Kidney (tissue), 13 donors: ENCODE measurements at regions not wholly inside any gene's neighbourhood (a gene's known extent, or its start where the extent isn't known, plus 50 kb on each side); places are given as distances from the start of the nearest gene placed in this dataset.

ENCODE experiments used
- DNase-seq, 5 donors: peaks; one replicate each; pipeline ENCODE4 v3.0.0-alpha.2; 2013 to 2020
- FAIRE-seq: peaks from 2 replicates; lab custom pipeline; 2012; peaks lifted over from hg19 to GRCh38; lab: Jason Lieb, UNC
- H3K27ac ChIP-seq, 2 donors: one replicate each; pipeline ENCODE4 v1.7.0; 2013; ENCODE audit warnings: low read depth in 2 of 2, low read length in 2 of 2, inconsistent platforms in 1 of 2
- H3K27me3 ChIP-seq: one replicate; pipeline ENCODE4 v1.7.1; 2013; ENCODE audit warnings: low read length, inconsistent platforms; ENCODE audit not compliant: control insufficient read depth, insufficient read depth
- H3K36me3 ChIP-seq, 3 donors: one replicate each; pipeline versions ENCODE4 v1.7.0 to v1.7.1; 2013; ENCODE audit warnings: low read length in 3 of 3, control low read depth in 1 of 3, inconsistent platforms in 1 of 3; ENCODE audit not compliant: insufficient read depth in 3 of 3, control insufficient read depth in 2 of 3
- H3K4me1 ChIP-seq, 3 donors: one replicate each; pipeline versions ENCODE4 v1.7.0 to v1.7.1; 2013; ENCODE audit warnings: low read length in 3 of 3, inconsistent platforms in 1 of 3, low read depth in 1 of 3; ENCODE audit not compliant: control insufficient read depth in 2 of 3, insufficient read depth in 2 of 3
- H3K4me3 ChIP-seq, 3 donors: one replicate each; pipeline versions ENCODE4 v1.7.0 to v1.8.1; 2013; ENCODE audit warnings: low read length in 3 of 3, control low read depth in 1 of 3, inconsistent platforms in 1 of 3
- H3K9ac ChIP-seq, 3 donors: one replicate each; pipeline versions ENCODE4 v1.7.0 to v1.7.1; 2013; ENCODE audit warnings: low read length in 3 of 3, control low read depth in 1 of 3, inconsistent platforms in 1 of 3
- H3K9me3 ChIP-seq, 3 donors: one replicate each; pipeline versions ENCODE4 v1.7.0 to v1.7.1; 2013; ENCODE audit warnings: low read length in 3 of 3, control low read depth in 1 of 3, inconsistent platforms in 1 of 3; ENCODE audit not compliant: control insufficient read depth in 2 of 3, insufficient read depth in 1 of 3
- intact Hi-C: fragments of 100-400 bp; cut with DNase I; formaldehyde crosslinking; loops from one replicate; pipeline ENCODE4 v1.11.1; 2022
- TF ChIP-seq, protein P1 (sequence below): IDR thresholded peaks from 3 replicates; pipeline ENCODE4 v1.5.1; 2012; ENCODE audit warnings: mild to moderate bottlenecking, moderate library complexity, borderline replicate concordance; ENCODE audit not compliant: insufficient read depth; ENCODE audit errors: extremely low read depth
- donor health status: control.
- donor health status: control.
- donor health status: control.
- donor health status: control.
- donor health status: control.
- donor health status: DM: yes; HTN: yes; CAD: no.
- donor health status: Normal renal cell carcinoma (clear cell type).

DNA sequence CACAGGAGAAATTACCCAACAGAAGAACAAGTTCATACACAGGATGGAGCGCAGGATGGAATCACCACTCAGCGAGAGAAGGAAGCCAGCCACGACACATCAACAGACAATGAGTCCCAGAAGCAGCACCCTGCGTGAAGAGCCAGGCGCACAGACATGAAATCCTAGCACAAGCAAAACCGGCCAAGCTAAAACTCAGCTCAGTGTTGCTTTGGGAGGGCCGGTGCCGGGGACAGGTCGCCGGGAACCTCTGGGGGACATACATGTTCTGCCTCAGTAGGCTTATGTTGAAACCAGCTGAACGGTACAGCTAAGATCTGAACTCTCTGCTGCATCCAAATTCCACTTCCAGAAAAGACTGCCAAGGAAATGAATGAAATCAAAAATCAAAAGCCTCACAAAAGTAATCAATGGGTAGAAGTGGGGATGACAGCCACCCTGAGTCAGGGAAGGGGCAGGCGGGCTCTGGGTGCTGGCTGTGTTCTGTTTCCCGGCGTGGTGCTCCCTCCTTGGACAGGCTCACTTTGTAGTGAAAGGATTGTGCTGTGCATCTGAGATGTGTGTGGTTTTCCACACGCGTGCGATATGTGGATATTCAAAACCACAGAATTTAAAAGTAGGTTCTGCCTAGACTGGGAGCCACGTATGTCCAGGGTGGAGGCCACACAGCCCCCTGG lies 114.7 kb downstream of the PDGFA start:
- no peak overlapping the region for H3K4me3 ChIP-seq
- no peaks in the 10 kb centered on the region for H3K36me3 ChIP-seq
- no peak overlapping the region for H3K9ac ChIP-seq
- FAIRE-seq = no peak
- H3K27me3 ChIP-seq = no peaks in the 10 kb centered on the region
- peak in 2 of 5 donors; percentile 9 to 16 for DNase-seq
- no peaks in the 10 kb centered on the region for H3K4me1 ChIP-seq
- intact Hi-C loops = no loop called here
- no peaks in the 10 kb centered on the region for H3K9me3 ChIP-seq
- TF ChIP-seq, protein P1, sequence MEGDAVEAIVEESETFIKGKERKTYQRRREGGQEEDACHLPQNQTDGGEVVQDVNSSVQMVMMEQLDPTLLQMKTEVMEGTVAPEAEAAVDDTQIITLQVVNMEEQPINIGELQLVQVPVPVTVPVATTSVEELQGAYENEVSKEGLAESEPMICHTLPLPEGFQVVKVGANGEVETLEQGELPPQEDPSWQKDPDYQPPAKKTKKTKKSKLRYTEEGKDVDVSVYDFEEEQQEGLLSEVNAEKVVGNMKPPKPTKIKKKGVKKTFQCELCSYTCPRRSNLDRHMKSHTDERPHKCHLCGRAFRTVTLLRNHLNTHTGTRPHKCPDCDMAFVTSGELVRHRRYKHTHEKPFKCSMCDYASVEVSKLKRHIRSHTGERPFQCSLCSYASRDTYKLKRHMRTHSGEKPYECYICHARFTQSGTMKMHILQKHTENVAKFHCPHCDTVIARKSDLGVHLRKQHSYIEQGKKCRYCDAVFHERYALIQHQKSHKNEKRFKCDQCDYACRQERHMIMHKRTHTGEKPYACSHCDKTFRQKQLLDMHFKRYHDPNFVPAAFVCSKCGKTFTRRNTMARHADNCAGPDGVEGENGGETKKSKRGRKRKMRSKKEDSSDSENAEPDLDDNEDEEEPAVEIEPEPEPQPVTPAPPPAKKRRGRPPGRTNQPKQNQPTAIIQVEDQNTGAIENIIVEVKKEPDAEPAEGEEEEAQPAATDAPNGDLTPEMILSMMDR = no peak
- no peak overlapping the region for H3K27ac ChIP-seq

DNA sequence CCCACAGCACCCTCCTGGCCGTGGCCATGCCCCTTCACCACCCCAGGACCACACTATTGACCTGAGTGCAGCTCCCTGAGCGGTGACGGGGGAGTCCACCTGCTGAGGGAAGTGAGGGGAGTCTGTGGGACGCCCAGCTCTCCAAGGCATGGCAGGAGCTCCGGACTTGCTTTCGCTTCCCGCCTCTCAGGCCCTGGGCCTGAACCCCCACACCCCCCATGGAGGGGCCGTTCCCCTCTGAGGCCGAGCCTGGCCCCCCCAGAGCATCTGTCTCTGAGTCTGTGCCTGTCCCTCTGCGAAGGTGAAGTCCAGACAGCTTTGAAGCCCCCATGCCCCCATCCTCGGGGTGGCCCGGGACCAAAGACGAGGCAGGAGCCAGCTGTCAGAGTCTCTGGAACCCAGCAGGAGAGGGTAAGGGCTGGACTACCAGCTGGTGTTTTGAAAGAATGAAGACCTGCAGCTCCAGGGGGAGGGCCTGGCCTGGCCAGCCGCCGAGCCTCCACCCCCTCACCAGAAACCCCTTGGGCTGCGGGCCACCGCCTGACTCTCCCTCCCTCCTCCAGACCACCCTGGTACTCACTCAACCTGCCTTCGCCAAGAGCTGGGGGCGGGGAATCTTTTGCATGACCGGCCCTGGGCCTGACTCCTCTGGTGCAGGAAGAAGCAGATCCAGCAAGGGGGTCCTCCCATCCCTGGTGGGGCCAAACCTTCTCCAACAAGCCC lies 114.0 kb downstream of the PDGFA start:
- H3K9ac ChIP-seq = no peak overlapping the region
- no peak overlapping the region for H3K27ac ChIP-seq
- H3K36me3 ChIP-seq = no peaks in the 10 kb centered on the region
- H3K9me3 ChIP-seq = no peaks in the 10 kb centered on the region
- FAIRE-seq (no peak), DNase-seq (peak; percentile 63 to 85 (median 81))
- TF ChIP-seq, protein P1 = no peak
- H3K27me3 ChIP-seq = no peaks in the 10 kb centered on the region
- no peaks in the 10 kb centered on the region for H3K4me1 ChIP-seq
- no peak overlapping the region for H3K4me3 ChIP-seq
- intact Hi-C loops = no loop called here

DNA sequence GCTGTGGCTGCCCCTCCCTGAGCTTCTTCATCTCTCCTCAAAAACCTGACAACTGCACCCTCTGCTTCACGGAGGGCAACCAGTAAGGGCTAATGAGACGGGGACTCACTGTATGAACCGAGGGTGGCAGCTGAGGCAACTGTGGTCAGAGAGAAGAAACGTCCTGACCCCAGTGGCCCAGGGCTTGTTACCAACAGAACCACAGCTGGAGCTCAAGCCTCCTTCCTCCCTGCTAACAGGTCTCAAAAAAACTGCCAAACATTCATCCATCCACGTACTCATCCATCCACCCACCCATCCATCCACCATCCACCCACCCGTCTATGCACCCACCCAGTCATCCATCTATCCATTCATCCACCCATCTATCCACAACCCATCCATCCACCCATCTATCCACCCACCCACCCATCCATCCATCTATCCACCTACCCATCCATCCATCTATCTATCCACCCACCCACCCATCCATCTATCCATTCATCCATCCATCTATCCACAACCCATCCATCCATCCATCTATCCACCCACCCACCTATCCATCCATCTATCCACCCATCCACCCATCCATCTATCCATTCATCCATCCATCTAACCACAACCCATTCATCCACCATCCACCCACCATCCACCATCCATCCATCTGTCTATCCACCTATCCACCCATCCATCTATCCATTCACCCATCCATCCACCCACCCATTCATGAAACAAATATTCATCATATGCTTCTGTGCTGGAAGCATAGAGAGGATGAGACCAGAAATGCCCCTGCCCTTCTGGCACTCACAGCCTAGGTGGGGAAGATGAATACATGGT lies 111.7 kb downstream of the PDGFA start:
- FAIRE-seq = no peak
- peak in 2 of 5 donors; percentile 25 to 42 for DNase-seq
- H3K27me3 ChIP-seq = no peaks in the 10 kb centered on the region
- no peaks in the 10 kb centered on the region for H3K4me1 ChIP-seq
- H3K36me3 ChIP-seq = no peaks in the 10 kb centered on the region
- H3K4me3 ChIP-seq = no peak overlapping the region
- H3K9ac ChIP-seq = no peak overlapping the region
- TF ChIP-seq, protein P1 = no peak
- H3K27ac ChIP-seq = no peak overlapping the region
- intact Hi-C loops = no loop called here
- no peaks in the 10 kb centered on the region for H3K9me3 ChIP-seq
